Activated CD4-positive, alpha-beta T cell treated with anti-CD3 and anti-CD28 coated beads, Interleukin-2, amount 50 U/mL, for 24 hours (primary cell): ENCODE measurements at regions not wholly inside any gene's neighbourhood (a gene's known extent, or its start where the extent isn't known, plus 50 kb on each side); places are given as distances from the start of the nearest gene placed in this dataset.
A peak's percentile ranks its signal among the peaks of the same experiment; 100 is the strongest.
"Not testable (repeated sequence)": the region's sequence is repeated elsewhere in the genome, so short reads cannot be mapped to it uniquely, and the experiment has no call there.

ENCODE experiments used
- DNase-seq, 2 donors: peaks; one replicate each; pipeline ENCODE4 v3.0.0-alpha.2; 2020; ENCODE audit warnings: low read depth in 1 of 2, low spot score in 1 of 2

- DNase-seq: no peak
Observed at GRCh38 chr6:44734886-44735629, 347.6 kb downstream of the CDC5L start.

DNA sequence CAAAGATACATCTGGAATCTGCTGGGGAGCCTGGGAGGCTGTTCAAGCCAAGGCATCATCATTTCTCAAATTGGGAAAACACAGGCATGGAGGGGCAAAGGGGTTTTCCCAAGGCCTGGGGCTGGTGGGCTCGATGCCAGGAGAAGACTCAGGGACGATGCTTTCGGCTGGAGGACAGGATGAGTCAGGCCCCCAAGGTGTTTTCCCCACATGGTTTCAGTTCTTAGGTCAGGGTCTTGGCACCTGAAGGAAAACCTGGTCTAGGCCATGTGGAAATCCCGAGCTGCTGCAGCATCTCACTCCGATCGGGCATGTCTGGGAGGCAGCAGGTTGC, 348.1 kb downstream of the CDC5L start:
- peak in 1 of 2 donors; percentile 13 for DNase-seq

DNA sequence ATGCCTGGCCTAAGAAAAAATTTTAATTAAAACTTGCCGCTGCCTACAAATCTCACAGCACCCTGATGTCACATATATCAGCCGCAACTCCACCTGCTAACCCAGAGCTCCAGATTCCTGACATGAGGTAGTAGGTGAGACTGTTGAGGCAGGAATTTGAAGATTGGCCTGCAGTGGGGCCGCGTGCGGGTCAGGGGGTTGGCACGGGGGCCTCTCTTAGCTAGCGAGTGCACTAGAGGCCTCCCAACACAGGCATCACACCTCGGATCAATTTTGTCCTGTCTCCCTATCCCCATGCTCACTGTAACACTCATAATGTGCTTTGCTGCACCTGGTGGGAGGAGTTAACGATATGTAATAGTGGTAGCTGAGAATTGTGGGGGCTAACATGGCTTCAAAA, 349.8 kb downstream of the CDC5L start:
- no peak for DNase-seq

DNA sequence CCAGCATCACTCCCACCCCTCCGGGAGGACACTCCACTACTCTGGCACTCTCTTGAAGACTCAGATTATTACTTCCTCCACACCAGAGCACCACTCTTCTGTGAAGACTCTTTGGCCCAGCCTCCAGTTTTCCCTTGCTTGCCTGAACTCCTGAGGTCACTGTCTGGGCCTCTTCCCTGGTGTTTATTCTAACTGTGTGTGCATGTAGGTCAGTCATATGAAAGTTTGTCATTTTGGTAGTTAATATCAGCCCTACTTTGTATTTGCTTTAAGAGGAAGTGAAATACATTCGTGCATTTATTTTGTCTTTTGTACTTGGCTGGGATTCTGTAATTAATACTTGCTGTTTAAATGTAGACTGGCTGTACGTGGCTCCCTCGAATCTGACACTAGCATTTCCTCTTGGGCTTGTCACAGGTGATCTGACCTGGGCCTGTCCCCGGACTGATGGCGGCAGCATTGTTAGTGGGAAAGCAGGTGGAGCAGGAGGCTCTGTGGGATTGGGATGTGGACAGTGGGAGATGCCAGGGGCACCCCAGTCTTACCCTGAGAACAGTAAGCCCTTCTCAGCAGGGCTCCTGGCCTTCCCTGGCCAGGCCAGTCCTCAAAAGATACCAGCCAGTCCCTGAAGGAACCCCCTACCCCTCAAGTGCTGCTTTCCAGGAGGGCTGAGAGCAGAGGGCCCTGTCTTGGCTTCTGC, 350.5 kb downstream of the CDC5L start:
- no peak for DNase-seq

DNA sequence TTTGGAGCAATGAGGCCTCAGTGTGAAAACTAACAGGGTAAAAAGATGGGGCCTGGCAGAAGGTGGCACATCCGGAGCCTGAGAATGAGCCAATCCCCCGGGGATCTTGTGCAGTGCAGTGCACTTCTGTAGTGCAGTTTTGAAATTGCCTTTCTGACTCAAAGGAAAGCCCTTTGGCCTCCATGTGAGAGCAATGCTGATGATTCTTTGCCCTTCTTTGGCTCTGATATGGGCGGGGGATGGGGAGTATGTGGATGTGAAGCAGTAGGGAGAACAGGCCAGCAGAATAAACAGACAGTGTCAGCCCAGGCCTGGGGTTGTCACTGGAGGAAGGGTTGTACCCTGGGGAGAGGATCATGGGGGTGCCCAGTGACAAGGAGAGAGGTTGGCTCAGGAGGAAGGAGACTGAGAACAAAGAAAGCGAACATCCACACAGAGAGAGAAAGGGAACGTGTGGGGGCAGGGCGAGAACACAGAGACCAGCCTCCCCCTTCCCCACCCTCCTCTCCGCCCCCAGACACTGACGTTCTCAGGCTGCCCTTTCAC, 351.2 kb downstream of the CDC5L start:
- no peak for DNase-seq

DNA sequence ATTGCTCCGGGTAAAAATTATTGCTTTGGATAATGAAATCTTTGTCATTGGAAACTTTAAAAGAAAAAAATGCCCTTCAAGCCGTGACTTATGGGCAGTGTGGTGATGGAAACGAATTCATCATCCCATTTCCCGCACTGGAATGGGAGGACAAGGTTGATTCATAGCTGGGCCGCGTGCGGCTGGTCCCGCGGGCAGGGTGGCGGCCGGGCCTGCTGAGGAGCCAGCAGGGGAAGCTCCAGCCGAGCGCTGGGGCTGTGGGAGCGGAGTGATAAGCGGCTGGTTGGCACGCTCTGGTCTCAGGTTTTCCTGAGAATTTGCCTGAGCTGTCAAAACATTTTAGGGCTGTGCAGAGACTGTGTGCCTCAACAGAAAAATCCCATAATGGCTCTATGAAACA, 351.7 kb downstream of the CDC5L start:
- DNase-seq: no peak

- DNase-seq: no peak
Observed at GRCh38 chr6:44740566-44741120, 353.1 kb downstream of the CDC5L start.

- DNase-seq: no peak
Observed at GRCh38 chr6:44742201-44742600, 354.7 kb downstream of the CDC5L start.

DNA sequence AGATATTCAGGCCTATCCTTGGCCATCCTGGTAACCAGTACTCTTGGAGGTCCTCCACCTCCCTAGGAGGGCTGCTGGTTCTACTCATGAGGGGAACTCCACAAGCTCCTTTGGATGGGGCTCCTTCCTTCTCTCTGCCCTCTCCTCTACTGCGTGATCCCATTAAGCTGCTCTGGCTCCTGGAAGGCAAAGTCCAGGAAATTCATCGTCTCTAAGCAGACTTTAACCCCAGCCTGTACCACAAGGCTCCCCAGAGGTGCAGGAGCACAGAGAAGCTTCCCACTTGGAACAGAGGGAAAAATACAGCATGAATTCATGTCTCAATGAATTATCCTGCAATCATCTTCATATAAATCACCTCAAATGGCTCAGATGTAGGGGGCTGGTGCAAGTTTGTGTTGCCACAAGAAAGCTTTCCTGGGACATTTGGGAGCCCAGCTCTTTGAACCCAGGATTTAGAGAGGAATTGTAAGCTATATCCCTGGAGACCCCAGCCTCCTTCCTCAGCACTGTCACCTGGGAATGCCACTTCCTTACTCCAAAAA, 355.4 kb downstream of the CDC5L start:
- no peak for DNase-seq

DNA sequence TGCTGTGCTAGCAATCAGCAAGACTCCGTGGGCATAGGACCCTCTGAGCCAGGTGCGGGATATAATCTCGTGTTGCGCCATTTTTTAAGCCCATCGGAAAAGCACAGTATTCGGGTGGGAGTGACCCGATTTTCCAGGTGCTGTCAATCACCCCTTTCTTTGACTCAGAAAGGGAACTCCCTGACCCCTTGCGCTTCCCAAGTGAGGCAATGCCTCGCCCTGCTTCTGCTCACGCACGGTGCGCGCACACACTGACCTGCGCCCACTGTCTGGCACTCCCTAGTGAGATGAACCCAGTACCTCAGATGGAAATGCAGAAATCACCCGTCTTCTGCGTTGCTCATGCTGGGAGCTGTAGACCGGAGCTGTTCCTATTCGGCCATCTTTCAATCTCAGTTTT, 372.6 kb downstream of the CDC5L start:
- not testable (repeated sequence) for DNase-seq

DNA sequence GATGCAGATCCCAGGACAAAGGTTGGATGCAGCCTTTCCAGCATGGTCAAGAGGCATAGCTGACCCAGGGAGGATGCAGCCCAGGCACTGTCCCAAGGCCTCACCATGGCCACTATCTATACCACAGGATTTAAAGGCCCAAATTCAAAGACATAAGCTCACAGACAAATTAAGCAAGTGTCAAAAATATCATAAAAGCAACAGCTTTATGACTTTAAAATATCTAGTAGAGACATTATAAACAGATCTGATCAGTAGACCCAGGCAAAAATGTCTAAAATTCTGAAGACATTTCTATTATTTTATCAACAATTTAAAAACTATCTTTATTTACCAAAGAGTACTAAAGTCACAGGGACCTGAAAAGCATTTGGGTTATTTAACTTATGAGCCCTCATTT, 373.5 kb downstream of the CDC5L start:
- DNase-seq: no peak

GRCh38 chr6:44762496-44762895, 375.0 kb downstream of the CDC5L start:
- DNase-seq: no peak

DNA sequence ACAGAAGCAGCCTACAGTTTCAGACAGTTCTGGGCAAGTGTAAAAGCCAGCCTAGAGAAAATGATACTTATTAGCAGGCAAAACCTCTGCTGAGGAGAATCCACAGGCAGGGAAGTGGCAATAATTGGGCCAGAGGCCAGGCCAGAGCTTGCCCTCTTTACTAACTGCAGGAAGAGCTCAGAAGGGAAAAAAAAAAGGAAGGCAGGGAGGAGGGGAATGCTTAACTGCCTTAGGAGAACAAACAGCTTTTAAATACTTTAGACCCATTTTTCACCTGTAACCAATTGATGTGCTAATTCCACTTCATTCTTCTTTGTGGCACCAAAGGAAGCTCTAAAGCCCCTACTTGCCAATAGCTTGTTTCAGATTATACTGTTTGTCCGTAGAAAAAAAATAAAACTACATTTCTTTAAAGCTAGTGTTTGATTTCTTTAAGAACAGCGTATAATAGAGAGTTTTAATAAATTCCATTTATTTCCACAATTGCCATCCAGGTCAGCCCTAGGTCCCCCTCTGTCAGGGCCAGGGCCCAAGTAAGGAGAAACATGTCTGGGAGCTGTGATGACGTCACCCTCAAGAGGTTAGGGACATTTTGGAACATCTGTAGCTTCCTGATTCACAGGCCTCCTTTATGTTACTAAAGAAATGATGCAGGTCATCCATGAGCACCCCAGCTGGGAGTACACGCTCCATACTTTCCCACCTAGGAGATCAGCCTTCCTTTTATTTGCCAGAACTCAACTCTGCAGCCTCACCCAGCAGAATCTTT, 384.3 kb downstream of the CDC5L start:
- DNase-seq: no peak

DNA sequence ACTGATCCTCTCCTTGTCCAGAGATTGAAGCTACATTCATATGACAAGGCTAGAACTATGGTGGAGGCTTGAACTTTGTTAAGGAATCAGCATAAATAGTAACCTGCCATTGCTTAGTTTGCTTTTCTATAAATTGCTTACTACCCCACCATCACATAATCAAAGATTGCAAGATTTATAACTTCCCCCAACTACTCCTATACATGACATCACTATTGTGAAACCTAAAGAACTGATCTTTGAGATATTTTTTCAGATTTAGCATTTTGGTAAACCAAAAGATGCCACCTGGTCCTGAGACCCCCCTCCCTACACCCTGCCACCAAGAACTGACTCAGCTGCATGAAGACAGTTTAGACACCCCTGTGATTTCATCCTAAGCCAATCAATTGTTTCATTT, 385.3 kb downstream of the CDC5L start:
- no peak for DNase-seq

GRCh38 chr6:44775121-44775520, 387.6 kb downstream of the CDC5L start:
- no peak for DNase-seq

GRCh38 chr6:44776344-44776743, 388.8 kb downstream of the CDC5L start:
- no peak for DNase-seq

DNA sequence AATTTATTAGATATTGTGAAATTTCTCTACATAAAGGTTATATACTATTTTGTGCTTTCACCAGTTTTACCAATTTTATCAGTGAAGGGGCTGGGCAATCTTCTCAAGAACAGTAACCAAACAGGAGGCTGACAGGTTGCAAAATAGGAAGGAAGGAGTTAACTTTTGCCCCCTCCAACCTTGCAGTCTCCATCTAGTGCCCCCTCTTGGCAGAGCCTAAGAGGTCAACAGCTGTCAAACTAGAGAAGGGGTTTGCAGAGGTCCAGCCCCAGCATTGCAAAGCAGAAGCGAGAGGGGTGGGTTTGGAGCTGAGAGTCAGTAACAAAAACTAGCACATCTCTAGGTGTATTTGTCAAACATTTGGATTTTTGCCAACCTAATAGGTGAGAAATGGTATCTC, 391.0 kb downstream of the CDC5L start:
- no peak for DNase-seq
